ENCODE measurements at regions not wholly inside any gene's neighbourhood (a gene's known extent, or its start where the extent isn't known, plus 50 kb on each side); places are given as distances from the start of the nearest gene placed in this dataset.

DNA sequence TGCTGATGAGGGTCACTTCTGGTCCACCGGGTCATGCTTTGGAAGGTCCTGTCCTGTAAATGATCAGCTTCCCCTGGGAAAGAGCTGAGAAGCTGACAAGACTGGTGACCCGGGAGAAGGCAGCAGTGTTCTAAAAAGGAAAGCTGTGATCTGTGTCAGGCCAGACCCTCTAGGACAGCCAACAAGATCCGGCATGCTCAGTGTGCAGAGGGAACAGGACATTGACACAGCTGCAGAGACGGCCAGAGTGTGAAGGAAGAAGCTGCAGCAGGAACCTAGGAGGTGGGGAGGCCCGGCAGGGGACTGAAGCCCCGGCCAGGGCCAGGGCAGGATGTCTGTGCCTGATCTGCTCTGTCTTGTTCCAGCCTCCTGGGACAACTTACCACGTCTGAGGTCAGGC, 372.7 kb upstream of the ID2 start:
- TF ChIP-seq CTCF (IDR thresholded peaks at IDR 0.05; ENCODE audit: low read depth, low read length, poor library complexity, severe bottlenecking) (no peak), EZH2phosphoT487 (IDR thresholded peaks at IDR 0.05; ENCODE audit: borderline replicate concordance, low read length) (no peak)

All from DOHH2 (cell line).